ENCODE measurements at regions not wholly inside any gene's neighbourhood (a gene's known extent, or its start where the extent isn't known, plus 50 kb on each side); places are given as distances from the start of the nearest gene placed in this dataset.

- no peak for DNase-seq (ENCODE audit: low read depth, low spot score)
Observed at GRCh38 chr4:15130441-15130840, 128.2 kb downstream of the CPEB2 start.

- no peak for DNase-seq (ENCODE audit: low read depth, low spot score)
Observed at GRCh38 chr4:15131551-15131950, 129.3 kb downstream of the CPEB2 start.

- DNase-seq (ENCODE audit: low read depth, low spot score): no peak
Observed at GRCh38 chr4:15132739-15133138, 130.5 kb downstream of the CPEB2 start.

- DNase-seq (ENCODE audit: low read depth, low spot score): no peak
Observed at GRCh38 chr4:15139599-15139998, 137.3 kb downstream of the CPEB2 start.

- no peak for DNase-seq (ENCODE audit: low read depth, low spot score)
Observed at GRCh38 chr4:15142201-15142600, 139.9 kb downstream of the CPEB2 start.

- no peak for DNase-seq (ENCODE audit: low read depth, low spot score)
Observed at GRCh38 chr4:15143551-15143950, 141.3 kb downstream of the CPEB2 start.

GRCh38 chr4:15144249-15144966, 142.1 kb downstream of the CPEB2 start:
- no peak for DNase-seq (ENCODE audit: low read depth, low spot score)

GRCh38 chr4:15144967-15145295, 142.7 kb downstream of the CPEB2 start:
- no peak for DNase-seq (ENCODE audit: low read depth, low spot score)

- DNase-seq (ENCODE audit: low read depth, low spot score): no peak
Observed at GRCh38 chr4:15145709-15146108, 143.4 kb downstream of the CPEB2 start.

- DNase-seq (ENCODE audit: low read depth, low spot score): no peak
Observed at GRCh38 chr4:15147714-15148113, 145.4 kb downstream of the CPEB2 start.

GRCh38 chr4:15148199-15148598, 145.9 kb downstream of the CPEB2 start:
- DNase-seq (ENCODE audit: low read depth, low spot score): no peak

- no peak for DNase-seq (ENCODE audit: low read depth, low spot score)
Observed at GRCh38 chr4:15148691-15149090, 146.4 kb downstream of the CPEB2 start.

GRCh38 chr4:15149234-15149838, 147.1 kb downstream of the CPEB2 start:
- no peak for DNase-seq (ENCODE audit: low read depth, low spot score)

- DNase-seq (ENCODE audit: low read depth, low spot score): peak; percentile 5
Observed at GRCh38 chr4:15149839-15150592, 147.7 kb downstream of the CPEB2 start.

GRCh38 chr4:15150631-15151030, 148.3 kb downstream of the CPEB2 start:
- no peak for DNase-seq (ENCODE audit: low read depth, low spot score)

GRCh38 chr4:15151033-15151432, 148.8 kb downstream of the CPEB2 start:
- DNase-seq (ENCODE audit: low read depth, low spot score): no peak

GRCh38 chr4:15153662-15154061, 151.4 kb downstream of the CPEB2 start:
- no peak for DNase-seq (ENCODE audit: low read depth, low spot score)

GRCh38 chr4:15158406-15159091, 156.3 kb downstream of the CPEB2 start:
- DNase-seq (ENCODE audit: low read depth, low spot score): no peak

- no peak for DNase-seq (ENCODE audit: low read depth, low spot score)
Observed at GRCh38 chr4:15159477-15160019, 157.3 kb downstream of the CPEB2 start.

- no peak for DNase-seq (ENCODE audit: low read depth, low spot score)
Observed at GRCh38 chr4:15161439-15161838, 159.2 kb downstream of the CPEB2 start.

GRCh38 chr4:15162046-15162445, 159.8 kb downstream of the CPEB2 start:
- no peak for DNase-seq (ENCODE audit: low read depth, low spot score)
